NCI-H526 treated with DMSO at 0.1 percent for 48 hours (cell line): ENCODE measurements at regions not wholly inside any gene's neighbourhood (a gene's known extent, or its start where the extent isn't known, plus 50 kb on each side); places are given as distances from the start of the nearest gene placed in this dataset.

Source experiments
- DNase-seq: peaks from one replicate; lab custom pipeline; 2025; lab: John Stamatoyannopoulos, UW

DNA sequence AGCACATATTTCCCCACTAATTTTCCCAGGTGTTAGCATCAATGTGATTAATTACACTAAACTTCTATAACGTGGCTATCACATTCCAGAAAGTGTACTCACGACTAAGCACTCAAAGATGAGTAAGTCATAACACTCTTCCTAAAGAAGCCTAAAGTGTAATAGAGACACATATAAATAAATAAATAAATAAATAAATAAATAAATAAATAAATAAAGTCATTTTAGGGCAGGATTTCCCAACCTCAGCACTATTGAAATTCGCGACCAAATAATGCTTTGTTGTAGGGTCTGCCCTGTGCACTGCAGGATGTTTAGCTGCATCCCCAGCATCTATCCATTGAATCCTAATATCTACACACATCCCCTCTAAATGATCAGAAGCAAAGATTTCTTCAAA is 390.9 kb downstream of the CDH7 start:
- DNase-seq: no peak

DNA sequence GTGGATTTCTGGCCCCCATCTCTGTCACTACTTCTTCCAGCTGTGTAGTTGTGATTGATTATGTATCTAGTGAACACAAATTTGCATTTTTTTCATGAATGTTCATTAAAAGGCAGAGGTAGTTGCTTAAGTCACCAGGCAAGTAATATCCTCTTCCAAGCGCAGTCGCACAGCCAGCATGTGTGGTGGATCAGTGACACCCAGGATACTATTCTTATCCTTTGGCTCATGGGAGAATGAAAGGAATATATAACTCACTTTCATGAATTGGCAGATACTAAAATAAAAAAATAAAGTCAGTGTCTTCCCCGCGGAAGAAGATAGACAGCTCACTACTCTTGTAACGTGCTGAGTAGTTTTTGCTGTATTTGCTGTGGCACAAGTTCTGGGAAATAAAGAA is 387.8 kb downstream of the CDH7 start:
- DNase-seq: no peak

DNA sequence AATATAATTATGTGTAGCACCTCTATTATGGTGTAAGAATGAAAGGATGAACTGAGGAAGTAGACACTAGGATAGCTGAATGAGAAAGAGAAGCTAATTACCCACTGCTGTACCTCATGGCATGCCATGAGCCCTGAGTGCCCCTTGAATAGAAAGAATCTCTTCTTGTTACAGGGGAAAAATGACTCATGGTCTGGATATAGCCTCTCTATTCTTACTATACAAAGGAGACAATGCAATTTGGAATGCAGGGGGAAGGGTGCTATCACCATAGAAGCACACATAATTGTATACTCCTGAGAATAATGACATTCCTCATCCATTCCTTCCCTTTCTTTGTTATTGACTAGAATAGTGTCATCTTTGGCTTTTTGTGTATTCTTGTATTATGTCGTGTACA is 385.2 kb downstream of the CDH7 start:
- no peak for DNase-seq

DNA sequence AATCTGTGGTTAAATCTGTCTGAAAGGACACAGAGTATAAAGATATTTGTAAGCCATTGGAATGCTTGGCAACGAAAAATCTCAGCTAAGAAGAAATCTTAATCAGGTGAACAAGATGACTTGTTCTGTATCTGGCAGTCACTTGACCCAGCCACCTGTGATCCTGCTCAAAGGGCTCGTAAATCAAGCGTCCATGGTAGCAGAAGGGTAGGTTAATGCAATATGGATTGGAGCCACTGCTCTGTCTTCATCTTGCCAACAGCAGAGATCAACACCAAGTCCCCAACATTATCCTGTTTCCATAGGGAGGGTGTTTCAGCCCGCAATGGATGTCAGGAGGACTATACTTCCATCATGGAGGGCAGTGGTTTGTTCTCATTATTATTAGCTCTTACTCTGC is 378.4 kb downstream of the CDH7 start:
- no peak for DNase-seq

DNA sequence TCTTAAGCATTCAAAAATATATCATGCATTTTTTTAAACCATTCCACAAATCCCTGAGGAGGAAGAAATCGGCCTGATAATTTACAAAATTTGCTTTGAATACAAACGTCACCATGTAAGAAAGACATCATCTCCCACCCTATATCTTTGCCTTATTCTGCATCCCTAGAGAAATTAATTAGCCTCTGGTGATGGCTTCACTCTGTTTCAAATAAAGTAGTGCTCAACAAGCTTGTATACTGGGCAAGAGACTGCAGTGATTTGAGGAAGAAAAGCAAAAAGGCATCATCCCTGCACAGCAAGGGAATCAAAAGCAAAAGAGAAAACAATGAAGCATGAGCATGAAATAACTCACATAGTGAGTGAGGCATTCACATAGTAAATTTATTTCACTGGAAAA is 375.5 kb downstream of the CDH7 start:
- DNase-seq: no peak

DNA sequence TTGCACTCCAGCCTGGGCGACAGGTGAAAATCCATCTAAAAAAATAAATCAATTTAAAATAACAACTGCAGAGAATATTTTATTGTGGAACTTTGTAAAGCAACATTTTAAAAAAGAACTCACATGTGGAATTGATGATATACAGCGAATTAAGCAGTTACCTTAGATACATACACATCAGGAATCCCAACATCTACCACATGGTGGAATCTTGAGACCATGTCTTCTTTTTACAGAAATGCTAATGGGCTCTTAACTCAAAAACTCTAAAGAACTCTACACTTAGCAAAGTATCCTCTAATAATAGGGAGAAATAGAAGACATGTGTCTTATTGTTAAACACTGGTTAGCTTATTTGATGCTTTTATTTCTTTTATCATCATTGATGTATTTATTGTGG is 373.6 kb downstream of the CDH7 start:
- no peak for DNase-seq

DNA sequence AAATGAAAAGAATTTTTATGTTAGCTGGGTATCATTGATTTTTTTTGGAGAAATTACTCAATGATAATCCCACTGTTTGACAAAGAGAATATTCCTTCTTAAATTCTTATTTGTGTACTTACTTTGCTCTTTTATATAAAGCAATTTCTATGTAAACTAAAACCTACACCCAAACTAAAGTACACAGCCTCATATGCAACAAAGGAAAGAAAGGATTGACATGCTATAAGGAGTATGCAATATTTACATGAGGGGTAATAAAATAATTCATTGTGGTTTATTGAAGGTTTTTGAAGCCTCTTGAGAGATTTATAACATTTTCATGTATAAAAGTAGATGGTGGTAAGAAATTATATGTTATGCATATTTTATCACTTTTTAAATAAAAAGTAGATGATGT is 368.5 kb downstream of the CDH7 start:
- DNase-seq: no peak

DNA sequence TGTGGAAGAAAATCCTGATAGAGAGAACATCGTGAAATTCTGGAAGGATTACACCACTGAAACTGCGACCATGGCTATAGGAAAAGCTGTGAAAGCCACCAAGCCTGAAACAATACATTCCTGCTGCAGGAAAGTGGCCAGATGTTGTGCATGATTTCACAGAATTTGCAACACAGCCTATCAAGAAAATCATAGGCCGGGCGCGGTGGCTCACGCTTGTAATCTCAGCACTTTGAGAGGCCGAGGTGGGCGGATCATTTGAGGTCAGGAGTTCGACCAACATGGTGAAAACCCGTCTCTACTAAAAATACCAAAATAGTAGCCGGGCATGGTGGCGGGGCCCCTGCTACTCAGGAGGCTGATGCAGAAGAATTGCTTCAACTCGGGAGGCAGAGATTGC is 360.2 kb downstream of the CDH7 start:
- no peak for DNase-seq

DNA sequence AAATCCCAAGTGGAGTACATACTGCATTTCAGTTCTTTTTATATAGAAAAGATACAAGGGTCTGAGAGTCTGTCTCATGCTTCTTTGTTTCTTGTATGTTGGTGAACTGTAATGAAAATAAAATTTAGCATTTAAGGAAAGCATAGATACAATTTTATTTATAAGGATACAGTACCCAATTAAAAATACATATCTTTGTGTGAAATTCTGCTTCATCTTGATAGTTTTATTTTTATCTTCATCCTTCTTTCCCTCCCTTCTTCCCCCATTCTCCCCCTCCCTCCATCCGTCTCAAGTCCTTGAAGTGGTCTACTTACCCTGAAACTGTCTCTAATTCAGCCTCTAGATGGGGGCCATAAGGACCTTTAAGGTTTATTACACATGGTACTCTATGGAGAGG is 359.8 kb downstream of the CDH7 start:
- no peak for DNase-seq

DNA sequence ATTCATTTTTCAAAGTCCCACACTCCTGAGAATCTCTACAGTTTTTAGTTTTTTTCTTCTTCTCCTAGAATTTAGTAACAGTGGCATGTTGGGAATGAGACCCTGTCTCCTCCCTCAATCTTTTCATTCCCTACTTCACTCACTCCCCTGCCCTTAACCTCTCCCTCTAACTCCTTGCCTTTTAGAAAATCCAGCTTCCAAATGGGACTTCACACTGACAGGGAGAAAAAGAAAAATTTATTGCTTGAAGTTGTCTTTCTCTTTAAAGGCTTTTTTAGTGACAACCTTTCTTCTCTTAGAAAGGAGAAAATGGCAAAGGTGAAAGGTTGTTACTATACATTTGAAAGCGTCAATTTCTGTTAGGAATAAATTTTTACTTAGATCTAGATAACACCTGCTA is 359.2 kb downstream of the CDH7 start:
- no peak for DNase-seq

DNA sequence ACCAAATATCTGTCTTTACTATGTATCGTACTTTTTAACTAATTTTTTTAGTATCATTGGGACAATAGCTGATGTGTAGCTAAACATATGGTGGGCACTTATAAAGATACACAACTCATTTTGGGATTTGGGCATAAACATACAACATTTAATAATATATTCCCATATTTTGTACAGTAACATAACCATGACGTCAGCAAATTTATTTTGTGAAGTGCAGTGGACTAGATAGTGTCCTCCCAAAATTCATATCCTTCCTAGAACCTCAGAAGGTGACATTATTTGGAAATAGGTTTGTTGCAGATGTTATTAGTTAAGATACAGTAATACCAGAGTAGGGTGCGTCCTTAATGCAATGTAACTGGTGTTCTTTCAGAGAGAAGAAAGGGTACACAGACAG is 356.7 kb downstream of the CDH7 start:
- DNase-seq: no peak

DNA sequence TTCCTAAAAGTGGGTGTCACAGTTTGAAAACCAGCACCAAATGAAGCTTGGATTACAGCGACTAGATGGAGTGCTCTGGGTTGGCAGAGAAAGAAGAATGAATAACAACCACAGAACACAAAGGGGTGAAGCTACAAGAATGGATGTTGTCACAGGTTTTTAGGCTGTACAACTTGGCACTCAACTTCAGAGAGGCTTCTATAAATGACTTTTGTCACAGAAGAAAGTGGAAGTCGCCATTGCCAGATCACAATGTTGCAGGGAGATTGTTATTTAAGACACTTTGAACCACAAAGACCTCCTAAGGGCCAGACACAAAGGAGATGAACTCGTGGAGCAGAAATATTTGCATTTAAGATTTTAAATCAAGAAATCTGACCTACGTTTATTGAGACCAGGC is 354.2 kb downstream of the CDH7 start:
- no peak for DNase-seq

DNA sequence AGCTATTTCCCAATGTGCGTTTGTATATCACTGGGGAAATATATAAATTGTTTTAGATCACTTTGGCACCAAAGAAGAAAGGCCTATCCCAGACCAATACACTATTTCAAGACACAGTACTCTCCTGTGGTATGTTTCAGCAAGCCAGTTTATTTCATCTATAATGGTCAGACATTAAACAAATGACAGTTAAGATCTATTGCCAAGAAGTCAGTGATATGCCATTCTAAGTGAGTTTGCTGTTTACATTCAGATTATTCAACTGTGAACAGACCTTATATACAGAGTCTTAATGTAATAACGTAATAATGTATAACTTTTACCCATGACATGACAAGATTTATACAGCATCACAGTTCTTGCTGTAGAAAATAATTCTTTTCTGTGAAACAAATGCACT is 352.7 kb downstream of the CDH7 start:
- DNase-seq: no peak

DNA sequence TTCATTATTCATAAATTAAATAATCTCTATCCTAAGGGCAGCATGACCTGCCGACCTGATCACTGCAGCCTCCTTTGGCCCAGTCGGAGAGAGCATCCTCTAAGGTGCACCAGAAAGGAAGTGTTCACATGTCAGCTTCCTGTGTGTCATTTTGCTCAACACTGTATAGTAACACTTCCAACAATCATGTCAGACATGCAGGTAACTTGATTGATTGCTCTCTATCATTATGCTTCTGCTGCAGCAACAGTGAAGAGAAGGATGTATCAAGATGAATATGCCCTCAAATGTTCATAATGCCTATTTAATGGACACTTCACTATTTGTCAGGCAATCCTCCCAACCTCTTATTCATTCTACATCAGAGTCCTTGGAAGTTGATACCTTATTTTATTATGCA is 332.3 kb downstream of the CDH7 start:
- DNase-seq: no peak

DNA sequence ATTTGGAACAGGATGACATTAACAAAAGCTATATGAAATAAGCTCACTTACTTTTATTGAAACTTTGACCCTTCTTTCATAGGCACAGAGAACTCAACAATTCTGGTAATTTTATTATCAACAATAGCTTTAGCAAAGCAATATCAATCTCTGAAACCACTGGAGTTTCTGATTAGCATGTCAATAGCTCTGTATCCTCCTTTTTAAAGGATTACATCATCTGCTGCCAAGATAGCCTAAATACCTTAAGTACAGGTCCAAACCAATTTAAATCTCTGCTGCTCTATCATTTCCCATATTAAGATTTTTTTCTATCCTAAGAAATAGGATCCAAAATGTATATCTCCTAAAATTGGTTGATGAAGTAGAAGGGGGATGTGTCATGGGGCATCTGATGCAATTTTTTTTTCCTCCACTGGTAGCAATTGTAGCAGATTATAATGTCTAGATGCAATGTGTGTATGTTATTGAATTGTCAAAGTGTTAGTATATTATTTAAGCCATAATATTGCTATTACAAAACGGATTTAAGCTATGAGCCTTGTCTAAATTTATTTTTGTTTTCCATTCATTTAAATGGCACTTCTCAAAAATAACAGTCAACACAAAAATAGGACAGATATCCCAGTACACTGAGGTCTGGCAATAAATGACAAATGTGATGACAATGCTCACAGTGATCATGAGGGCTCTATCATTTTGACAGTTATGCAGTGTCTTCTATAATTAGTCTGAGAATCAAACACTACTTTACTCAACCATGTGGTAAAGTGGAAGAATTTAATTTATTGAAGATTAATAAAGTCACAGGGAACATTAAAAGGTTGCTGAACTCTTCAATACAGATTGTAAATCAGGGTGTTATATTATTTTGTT is 328.4 kb downstream of the CDH7 start:
- DNase-seq: no peak

DNA sequence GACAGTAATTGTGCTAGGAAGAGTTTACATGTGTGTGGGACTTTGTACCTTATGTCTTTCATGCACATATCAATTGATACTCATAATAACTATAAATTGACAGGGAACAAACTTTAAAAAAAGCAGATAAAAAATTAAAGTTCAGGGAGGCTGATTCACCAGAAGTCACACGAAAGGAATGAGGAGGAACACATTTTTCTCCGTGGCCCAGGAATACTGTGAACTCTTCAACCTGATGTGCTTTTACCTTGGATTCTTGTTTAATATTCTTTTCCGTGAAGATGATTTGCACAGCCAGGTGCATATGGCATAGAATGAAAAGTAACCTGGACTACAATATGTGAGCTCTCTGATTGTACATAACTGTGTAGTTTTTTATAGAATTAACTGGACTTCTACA is 326.3 kb downstream of the CDH7 start:
- no peak for DNase-seq

DNA sequence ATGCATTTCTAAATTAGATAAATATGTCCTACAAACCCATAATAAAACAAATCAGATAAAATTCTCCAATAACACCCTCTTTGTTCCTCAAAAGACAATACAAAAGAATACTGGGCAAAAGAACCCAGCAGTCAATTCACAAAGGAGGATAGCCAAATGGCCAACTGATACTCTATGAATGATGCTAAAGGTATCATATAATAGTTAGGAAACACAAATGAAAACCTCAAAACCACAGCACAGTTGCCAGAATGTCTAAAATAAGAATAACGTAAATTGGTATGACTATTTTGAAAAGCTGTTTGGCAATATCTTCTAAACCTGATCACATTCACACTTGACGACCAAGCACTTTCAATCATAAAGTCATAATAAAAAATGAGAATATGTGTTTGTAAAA is 315.4 kb downstream of the CDH7 start:
- no peak for DNase-seq

DNA sequence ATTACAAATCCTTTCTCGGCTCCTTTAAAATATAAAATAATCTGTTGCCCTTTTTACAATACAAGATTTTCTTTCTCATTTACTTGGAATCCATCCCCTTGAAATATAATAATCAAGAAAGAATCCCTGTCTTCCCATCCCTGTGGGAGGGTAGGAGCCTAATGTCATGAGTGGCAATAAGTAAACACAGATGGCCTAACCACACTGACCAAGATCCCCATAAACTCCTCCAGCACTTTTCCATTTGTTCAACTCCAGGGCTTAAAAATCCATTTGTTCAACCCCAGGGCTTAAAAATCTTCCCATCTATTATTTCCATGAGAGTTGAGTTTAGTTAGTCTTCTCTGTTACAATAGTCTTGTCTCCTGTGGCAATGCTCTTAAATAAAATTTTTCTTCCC is 297.6 kb downstream of the CDH7 start:
- DNase-seq: no peak

DNA sequence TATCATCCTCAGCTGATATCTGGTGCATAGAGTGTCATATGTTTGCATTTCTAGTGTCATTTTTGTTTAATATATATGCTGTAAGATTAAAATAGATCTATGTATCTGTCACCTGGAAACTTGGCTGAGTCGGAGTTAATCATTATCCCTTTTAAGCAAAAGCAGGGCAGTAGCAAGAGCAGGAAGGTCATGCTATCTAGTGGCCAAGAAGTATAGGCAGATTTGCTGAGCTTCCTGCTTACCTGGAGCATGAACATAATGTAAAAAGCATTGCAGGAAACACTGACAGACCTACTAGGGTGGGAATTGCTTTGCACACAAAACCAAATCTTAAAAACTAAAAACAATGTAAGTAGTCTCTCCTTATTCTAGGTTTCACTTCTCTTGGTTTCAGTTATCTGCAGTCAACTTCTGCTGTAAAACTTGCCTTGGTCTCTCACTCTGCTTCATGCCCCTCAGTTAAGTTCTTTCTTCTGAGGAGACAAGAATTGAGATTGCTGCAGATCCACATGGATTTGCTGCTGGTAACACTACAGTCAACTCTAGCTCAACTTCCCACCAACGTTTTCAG is 295.3 kb downstream of the CDH7 start:
- DNase-seq: no peak

DNA sequence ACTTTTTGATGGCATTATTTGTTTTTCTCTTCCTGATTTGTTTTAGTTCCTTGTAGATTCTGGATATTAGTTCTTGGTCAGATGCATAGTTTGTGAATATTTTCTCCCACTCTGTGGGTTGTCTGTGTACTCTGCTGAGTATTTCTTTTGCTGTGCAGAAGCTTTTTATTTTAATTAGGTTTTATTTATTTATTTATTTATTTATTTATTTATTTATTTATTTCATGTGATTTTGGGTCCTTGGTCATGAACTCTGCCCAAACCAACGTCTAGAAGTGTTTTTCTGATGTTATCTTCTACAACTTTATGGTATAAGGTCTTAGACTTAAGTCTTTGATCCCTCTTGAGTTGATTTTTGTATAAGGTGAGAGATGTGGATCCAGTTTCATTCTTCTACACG is 292.2 kb downstream of the CDH7 start:
- DNase-seq: no peak

DNA sequence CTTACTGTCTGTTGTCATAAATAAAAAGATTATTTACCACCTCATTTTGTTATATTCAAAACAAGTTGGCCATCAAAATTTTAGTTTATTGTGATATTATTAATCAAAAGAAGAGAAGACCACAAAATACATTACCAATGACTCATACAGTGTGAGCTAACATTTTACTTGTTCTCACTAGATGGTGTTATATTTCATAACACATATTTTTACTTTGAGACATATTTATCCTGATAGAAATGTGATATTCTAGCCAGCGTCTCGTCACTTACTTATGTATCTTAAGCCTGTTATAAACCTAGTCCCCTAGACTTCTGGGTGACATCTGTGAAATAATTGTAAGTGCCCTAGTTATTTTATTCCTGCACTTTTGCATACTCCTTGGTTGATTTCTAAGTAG is 263.2 kb downstream of the CDH7 start:
- no peak for DNase-seq

DNA sequence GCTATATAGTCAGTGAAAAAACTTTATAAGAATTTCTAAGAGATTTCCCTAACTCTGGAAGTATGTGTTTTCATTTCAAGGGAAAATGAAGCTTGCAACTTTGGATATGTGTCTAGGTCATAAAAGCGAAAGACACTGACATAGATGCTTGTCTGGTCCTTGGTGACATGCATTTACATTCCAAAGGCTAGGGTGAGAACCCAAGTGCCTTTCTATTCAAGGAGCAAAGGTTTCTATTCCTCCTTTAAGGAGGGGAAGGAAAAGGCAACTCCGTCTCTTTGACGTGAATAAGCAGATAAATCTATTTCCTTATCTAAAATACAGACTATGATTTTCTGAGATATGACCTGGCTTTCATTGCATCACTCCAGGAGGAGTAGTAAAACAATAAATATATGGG is 261.1 kb downstream of the CDH7 start:
- DNase-seq: no peak

DNA sequence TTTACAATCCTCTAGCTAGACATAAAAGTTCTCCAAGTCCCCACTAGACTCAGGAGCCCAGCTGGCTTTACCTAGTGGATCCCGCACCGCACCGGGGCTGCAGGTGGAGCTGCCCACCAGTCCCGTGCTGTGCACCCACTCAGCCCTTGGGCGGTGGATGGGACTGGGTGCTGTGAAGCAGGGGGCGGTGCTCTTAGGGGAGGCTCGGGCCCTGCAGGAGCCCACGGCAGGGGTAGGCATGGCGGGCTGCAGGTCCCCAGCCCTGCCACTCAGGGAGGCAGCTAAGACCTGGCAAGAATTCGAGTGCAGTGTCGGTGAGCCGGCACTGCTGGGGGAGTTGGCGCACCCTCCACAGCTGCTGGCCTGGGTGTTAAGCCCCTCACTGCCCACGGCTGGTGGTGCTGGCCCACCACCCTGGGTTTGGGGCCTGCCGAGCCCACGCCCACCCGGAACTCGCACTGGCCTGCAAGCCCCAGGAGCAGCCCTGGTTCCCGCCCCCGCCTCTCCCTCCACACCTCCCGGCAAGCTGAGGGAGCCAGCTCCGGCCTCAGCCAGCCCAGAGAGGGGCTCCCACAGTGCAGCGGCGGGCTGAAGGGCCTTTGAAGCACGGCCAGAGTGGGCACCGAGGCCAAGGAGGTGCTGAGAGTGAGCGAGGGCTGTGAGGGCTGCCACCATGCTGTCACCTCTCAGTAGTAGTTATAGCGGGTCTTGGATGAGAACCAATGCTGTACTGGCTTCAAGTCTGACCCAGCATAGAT is 255.2 kb downstream of the CDH7 start:
- no peak for DNase-seq
